Choroid plexus epithelial cell (primary cell): ENCODE measurements at regions not wholly inside any gene's neighbourhood (a gene's known extent, or its start where the extent isn't known, plus 50 kb on each side); places are given as distances from the start of the nearest gene placed in this dataset.

Experiments
- DNase-seq: peaks from one replicate; pipeline ENCODE4 v3.0.0-alpha.2; 2010; ENCODE audit warnings: low read depth
- H3K4me3 ChIP-seq: 2 replicates; pipeline ENCODE4 v1.5.1; 2011; ENCODE audit warnings: low read depth, mild to moderate bottlenecking, control low read depth, low read length, moderate library complexity
- CTCF ChIP-seq: conservative IDR thresholded peaks from 2 replicates; pipeline ENCODE4 v1.5.1; 2011; ENCODE audit warnings: low read depth, mild to moderate bottlenecking, control low read depth, inconsistent platforms, low read length, moderate library complexity

- DNase-seq: no peak
- no peak for TF ChIP-seq CTCF
- no peak overlapping the region for H3K4me3 ChIP-seq
Measured at GRCh38 chr20:22931653-22932608, 103.2 kb upstream of the SSTR4 start.

GRCh38 chr20:22939181-22939580, 95.9 kb upstream of the SSTR4 start:
- no peak overlapping the region for H3K4me3 ChIP-seq
- no peak for TF ChIP-seq CTCF
- no peak for DNase-seq

DNA sequence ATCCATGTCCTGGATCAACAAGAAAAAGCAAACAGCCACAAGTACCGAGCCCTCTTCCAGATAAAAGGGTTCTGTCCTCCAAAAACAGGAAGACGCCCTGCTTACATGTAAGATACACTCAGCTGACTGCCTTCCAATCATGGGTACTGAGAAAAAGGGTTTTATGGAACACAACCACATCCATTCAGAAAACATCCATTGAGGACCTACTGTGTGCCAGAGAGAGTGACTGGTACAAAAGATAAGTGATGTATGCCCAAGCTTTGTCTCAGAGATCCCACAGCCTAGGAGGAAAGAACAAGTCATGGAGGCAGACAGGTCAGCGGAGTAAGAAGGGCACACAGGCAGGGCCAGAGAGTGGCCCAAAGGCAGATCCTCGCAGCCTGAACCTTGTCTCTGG, 94.8 kb upstream of the SSTR4 start:
- no peak for TF ChIP-seq CTCF
- no peak for DNase-seq
- no peak overlapping the region for H3K4me3 ChIP-seq

DNA sequence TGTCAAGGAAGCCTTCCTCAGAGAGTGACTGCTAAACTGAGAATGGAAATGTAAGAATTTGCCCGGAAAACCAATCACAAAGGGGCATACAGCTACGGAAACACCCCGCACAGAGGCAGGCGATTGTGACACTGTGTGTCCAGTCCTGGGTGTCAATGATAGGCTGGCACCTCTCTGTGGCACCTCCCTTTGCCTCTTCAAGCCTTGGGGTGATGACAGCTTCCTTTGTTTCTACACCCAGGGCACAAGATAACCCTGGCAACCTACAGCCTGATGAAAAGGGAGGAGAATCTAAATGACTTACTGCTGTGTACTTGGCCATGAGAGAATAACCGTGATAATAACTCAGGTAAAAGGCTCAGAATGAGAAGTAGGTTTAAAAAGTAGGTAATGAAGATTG, 93.6 kb upstream of the SSTR4 start:
- DNase-seq: no peak
- H3K4me3 ChIP-seq: no peak overlapping the region
- no peak for TF ChIP-seq CTCF

- no peak overlapping the region for H3K4me3 ChIP-seq
- DNase-seq: no peak
- no peak for TF ChIP-seq CTCF
Measured at GRCh38 chr20:22942742-22943141, 92.4 kb upstream of the SSTR4 start.

GRCh38 chr20:22944062-22944461, 91.0 kb upstream of the SSTR4 start:
- DNase-seq: no peak
- TF ChIP-seq CTCF: no peak
- no peak overlapping the region for H3K4me3 ChIP-seq

DNA sequence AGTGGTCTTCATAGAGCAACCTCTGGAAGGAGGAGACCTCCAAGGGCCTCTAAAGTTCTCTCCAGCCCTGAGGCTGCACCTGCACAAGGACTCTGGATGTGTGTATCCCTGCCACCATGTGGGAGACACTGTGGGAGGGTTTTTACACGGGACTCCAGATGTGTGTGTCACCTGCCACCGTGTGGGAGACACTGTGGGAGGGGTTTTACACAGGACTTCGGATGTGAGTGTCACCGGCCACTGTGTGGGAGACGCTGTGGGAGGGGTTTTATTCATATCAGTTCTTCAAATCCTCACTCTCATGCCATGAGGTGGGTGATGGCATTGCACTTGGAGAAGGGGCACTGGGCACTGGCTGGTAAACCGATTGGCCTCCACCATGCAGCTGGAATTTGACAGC, 90.2 kb upstream of the SSTR4 start:
- no peak overlapping the region for H3K4me3 ChIP-seq
- no peak for DNase-seq
- TF ChIP-seq CTCF: no peak
